ENCODE measurements at regions not wholly inside any gene's neighbourhood (a gene's known extent, or its start where the extent isn't known, plus 50 kb on each side); places are given as distances from the start of the nearest gene placed in this dataset.
"Not testable (repeated sequence)": the region's sequence is repeated elsewhere in the genome, so short reads cannot be mapped to it uniquely, and the experiment has no call there.

DNA sequence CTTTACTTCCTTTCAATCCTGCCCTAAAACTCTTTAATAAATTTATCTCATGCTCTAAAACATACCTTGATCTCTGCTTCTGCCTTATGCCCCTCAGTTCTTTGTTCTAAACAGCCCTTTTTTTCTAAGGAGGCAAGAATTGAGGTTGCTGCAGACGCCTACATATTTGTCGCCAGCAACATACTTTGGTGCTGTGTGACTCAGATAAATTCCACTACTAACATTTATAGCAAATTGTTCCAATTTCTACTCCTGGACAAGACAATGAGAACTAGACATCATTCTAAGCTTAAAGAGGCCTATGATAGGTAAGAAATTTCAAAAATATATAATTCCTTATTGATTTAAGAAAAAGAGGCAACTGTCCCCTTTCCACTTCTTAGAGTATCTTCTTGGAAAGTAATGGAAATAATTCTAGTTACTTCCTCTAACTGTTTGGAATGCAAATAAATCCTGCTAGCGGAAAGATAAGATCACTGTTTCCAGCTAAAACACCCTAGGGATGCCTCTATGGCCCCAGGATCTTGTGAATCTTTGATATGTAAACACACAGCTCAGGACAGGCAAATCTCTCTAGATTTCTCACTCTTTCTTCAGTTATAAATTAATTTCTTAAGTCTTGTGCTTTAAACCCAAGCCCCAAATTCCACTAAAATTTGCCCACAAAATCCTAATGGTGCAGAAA, 869.1 kb downstream of the KCNT2 start:
- no peak for DNase-seq

DNA sequence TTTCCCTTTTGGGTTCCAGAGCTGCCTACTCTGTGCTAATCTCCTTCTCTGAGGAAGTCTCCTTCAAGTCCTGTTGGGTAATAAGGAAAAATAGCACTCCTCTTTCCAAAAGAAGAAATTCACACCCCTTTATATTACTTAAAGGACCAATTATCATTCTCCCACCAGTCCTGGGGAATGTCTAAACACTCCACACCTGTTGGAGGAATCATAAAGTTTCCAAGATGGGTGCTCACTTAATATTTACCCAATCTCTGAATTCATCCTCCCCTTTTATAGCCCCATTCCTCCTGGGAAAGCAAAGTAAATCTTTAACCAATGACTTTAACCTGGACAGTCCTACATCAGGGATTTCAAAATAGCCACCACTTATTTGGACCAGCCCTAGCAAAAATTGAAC, 873.1 kb downstream of the KCNT2 start:
- DNase-seq = no peak

DNA sequence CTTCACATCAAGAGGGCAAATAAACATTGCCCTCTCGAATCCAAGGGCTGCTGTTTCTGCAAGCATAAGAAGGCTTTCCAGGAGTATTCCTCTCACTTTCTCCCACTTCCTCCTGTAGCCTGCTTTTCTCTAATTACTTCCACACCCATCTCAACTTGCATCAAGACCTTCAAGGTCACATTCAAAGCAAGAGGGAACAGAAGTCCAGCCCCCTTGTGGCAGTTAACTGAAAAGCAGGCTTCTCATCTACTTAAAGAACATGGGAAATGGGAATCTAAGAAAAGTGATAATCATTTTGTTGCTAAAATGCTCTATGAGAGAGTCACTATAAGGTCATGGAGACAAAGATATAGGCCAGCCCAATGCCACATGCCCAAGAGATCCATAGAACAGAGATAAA, 874.4 kb downstream of the KCNT2 start:
- DNase-seq = no peak

DNA sequence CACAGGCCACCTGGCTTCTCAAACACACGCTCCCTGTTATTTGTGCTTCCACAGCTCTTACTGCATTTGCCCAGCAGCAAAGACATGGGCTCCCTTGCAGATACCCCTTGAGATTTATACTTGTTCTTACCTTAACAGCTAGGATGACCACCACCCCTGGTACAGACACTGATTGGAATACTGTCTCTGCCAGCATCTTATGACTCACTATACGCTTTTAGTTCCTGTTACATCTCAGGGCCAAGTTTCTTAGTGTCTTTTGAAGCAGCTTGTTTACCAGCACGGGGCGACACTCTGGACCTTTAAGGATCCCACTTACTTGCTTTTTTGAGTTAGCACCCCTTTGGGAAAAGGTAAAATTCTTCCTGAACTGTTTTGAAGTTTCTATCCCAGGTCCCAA, 874.8 kb downstream of the KCNT2 start:
- no peak for DNase-seq

DNA sequence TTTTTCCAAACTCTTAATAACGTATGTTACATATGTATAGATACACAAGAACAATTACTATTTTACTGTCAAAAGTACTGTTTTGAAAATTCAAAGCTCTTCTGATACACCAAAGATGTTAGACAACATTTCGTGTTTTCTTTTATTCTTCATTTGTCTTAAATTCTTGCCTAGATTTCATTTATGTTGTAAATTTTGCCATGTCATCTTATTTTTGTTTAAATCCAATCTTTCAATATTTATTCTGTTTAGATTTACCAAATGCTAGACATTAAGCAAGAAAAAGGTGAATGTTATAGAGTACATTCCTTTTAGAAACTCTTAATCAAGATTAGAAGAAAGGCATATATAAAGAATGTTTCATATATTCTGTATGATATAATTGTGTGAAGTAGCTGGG, 876.9 kb downstream of the KCNT2 start:
- no peak for DNase-seq

DNA sequence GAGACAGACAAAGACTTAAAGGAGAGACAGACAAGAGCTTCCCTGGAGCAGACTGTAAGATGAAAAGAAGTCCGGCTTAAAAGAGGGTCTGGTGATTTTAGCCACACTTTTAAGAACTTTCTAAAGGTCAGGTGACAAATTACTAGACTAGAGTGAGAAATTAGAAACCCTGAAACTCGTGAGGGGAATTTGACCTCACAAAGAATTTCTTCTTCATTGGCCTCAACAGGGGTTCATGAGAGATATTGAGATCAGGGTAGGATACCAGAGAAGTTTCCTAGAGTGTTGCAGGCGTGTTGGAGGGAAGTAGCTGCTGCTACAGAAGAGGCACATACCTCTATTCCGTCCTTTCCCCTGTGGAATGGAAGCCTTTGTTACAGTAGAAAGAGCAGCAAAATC, 884.4 kb downstream of the KCNT2 start:
- DNase-seq = no peak

DNA sequence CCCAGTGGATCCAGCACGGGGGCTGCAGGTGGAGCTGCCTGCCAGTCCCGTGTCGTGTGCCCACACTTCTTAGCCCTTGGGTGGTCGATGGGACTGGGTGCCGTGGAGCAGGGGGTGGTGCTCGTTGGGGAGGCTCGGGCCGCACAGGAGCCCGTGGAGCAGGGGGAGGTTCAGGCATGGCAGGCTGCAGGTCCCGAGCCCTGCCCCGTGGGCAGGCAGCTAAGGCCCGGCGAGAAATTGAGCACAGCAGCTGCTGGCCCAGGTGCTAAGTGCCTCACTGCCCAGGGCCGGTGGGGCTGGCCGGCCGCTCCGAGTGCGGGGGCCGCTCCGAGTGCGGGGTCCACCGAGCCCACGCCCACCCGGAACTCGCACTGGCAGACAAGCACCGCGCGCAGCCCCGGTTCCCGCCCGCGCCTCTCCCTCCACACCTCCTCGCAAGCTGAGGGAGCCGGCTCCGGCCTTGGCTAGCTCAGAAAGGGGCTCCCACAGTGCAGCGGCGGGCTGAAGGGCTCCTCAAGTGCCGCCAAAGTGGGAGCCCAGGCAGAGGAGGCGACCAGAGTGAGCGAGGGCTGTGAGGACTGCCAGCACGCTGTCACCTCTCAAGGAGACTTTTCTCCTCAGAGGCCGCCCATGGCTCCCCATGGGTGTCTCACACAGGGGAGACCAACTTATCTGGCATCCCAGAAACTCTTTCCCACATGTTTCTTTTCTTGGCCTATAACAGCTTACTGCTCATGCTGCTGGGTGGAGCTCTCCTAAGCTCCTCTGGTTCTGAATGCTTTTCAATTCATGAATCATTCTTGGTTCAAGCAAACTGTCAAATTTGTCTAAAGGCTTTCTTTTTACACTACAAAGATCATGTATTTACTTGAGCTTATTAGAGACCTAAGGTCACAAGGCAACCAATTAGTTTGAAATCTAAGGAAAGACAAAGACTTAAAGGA, 885.1 kb downstream of the KCNT2 start:
- DNase-seq = not testable (repeated sequence)

DNA sequence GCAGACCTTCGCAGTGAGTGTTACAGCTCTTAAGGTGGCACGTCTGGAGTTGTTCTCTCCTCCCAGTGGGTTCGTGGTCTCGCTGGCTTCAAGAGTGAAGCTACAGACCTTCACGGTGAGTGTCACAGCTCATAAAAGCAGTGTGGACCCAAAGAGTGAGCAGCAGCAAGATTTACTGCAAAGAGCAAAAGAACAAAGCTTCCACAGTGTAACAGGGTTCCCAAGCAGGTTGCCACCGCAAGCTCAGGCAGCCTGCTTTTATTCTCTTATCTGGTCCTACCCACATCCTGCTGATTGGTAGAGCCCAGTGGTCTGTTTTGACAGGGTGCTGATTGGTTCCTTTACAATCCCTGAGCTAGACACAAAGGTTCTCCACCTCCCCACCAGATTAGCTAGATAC, 886.1 kb downstream of the KCNT2 start:
- not testable (repeated sequence) for DNase-seq

DNA sequence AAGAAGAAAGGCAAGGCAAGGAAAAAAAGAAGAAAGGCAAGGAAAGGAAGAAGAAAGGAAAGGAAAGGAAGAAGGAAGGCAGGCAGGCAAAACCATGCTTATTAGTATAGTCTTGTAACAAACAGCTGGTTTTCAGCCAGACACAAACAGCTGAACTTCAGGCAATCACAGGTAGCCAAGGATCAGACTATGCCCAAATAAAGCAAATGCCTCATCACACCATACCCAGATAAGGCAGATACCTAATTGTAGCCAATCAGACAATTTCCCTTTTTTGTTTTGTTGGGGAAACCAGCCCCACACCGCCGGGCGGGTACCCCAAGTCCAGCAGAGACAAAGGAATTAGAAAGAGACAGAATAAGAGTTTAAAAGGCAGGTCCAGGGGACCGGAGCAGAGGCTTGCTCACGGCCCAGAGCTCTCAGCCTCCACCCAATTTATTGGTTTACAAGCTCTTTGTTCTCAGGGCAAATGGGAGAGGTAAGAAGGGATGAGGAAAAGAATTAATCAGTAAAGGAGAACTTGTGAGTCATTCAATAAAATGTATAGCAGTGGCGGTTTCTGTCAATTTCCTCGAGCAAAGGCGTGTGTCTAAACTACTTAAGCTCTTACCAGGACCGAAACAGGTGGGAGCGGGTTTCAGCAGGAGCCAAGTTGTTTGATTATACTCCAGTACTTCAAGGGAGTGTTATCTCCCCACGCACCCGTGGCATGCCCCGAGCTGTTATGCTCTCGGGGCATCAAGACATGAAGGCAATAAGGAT, 886.8 kb downstream of the KCNT2 start:
- DNase-seq = no peak

DNA sequence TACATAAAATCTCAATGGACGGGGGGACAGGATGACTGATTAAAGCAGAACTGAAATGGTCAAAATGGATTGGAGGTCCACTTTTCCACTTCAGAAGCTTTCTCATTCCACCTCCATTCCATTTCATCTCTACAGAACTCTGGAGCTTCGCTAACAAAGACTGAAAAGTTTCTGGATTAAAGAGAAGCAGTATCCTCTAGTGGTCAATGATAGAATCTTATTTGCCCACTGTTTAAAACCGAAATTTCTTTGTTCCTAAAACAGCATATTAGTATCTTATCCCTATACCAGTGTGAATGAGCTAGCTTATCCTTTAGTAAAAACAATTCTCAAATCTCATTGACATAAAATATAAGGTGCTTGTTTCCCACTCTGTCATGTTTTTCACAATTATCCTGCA, 890.6 kb downstream of the KCNT2 start:
- DNase-seq = no peak

DNA sequence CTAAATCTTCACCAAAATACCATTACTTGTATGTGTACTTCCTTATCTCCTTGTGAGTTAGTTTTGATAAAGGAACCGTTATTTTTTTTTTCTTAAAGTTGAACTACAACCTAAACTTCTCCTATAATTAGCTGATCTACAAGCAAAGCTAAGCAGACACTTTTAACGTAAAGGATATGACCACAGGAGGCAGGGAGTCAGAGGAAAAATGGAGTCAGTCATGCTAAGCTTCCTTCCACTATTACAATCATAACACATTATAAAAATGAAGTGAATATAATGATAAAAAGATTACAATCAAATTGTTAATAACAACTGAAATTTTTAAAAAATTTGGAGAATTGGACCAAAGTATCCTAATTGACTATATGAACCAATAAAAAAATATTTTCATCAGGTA, 892.6 kb downstream of the KCNT2 start:
- DNase-seq = no peak

DNA sequence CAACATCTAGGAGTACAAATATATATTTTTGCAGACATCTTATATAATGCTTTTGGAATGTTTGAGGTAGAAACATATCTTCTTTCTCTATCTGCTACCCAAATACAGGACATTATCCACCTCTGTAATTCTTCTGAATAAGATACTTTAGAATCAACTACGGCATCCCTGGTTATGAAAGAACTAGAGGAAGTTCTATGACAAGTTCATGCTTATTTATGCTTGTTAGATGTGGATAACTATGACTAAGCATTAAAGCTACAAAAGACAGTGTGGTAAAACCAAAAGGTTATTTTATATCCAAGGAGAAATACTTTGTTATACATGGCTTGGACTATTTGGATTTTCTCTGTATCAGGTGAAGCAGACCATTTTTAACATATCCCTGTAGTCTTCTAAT, 894.0 kb downstream of the KCNT2 start:
- DNase-seq = no peak

DNA sequence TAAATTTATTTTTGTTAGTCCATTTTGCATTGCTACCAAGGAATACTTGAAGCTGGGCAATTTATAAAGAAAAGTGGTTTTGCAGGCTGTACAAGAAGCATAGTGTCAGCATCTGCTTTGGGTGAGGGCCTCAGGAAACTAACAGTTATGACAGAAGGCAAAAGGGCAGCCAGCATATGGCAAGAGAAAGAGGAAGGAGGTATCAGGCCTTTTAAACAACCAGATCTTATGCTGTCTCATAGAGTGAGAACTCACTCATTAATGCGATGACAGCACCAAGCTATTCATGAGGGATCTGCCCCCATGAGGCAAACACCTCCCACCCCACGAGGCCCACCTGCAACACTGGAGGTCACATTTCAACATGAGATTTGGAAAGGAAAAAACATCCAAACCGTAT, 898.4 kb downstream of the KCNT2 start:
- no peak for DNase-seq

DNA sequence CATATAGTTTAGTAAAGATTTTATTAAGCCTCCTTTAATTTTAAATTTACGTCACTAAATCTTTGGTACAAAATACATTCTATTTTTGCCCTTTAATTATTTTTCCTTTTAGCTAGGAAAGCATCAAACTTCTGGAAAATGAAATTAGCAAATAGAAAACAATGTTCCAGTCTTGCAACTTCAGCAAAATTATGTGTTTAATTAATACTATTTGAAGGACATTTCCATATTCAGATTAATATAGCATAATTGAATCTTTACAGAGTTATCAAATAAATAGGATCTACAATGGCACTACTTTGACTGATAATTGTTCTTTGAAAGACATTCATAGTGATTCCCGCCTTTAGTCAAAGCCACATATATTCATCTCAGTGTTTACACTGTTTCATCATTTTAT, 904.2 kb downstream of the KCNT2 start:
- DNase-seq = no peak

DNA sequence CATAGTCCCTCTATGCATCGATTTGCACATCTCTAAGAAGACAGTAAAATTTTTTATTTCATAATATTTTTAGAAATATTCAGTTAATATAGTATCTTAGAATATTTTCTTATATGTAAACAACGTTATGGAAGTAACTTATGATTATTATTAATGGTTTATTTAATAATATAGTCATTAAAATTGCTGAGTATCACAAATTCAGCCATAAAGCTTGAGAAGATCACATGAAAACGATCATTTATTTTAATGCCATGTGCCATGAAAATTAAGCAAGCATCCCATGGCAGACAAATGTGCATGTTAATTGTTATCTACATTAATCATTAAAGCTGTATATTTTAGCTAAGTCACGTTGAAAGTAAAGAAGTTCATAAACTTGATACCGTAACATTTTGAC, 907.1 kb downstream of the KCNT2 start:
- DNase-seq = no peak

DNA sequence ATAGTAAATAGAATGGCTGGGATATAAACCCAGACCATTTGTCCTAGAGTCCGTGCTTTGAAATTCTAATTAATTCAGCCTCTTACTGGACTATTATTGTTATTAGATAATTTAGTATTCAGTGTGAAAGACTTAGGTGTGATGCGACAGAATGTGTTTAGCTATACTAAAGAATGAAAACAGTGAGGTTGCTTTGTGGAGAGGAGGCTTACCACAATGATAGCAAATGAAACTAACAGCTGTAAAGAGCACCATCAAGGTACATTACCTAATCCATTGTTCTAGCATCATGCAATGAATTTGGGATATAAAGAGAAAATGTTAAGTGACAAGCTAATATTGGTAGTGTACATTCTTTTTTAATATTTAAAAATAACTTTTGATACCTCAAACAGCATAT, 911.1 kb downstream of the KCNT2 start:
- no peak for DNase-seq

DNA sequence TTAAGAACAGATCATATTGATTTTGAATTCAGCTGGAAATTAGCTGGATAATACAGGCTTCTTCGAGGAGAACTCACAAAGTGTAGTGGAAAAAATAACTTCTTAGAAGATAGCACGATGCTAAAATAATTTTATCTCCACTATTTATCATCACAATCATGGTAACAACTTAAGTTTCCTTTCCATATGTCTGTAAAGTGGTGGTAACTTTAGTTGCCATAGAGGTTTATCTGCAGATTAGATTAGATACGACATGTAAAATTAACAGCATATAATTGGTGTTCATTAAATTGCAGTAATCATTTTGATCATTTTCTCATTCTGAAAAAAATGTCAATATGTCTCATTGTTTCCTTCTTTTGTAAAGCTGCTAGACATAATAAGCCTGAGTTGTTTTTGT, 921.5 kb downstream of the KCNT2 start:
- no peak for DNase-seq

DNA sequence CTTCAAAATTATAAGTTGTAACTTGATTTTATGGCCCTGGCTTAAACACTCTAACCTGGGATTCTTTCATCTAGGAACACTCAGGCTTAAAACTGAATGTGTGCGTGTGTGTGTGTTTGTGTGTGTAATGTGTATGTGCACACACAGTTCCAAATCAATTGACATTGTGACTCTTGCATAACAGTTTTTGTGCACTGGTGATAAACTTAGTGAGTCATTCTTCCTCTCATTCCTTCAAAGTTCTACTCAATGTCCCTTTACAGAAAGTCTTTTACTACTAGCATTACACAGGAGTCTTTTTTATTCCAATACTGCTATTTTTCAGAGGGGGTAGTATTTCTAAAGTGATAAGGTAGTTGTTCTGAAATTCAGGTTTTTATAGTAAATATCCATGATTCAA, 943.6 kb downstream of the KCNT2 start:
- DNase-seq = no peak

DNA sequence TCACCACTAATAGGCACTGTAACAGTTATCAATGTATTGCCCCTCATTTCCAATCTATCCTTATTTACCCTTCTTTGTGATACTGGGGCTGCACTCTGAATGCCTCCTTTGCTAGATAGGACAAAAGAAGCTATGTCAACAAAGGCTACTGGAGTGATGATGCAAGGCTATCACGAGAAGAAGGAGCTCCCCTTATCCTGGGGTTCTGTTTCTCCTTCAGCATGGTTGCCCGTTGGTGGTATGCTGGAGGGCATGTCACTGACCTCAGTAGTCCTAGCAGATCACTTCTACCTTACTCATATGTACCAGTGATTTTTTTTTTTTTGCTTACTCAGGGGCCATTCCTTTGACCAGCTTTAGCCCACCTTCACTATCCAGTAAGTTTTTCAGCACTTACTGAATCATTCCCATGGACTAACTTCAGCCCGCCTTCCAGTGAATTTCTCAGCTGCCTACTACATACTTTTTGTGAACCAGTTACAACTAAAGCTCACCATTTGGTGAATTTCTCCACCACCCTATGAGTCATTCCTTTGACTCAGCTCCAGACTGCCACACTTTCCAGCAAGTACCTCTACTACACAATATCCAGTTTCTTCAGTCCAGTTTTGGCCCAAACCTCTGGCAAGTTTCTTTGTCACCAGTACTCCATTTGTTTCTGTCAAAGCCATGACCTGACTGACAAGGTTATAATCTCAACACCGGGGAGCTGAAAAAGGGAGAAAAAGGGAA, 944.5 kb downstream of the KCNT2 start:
- DNase-seq = no peak

DNA sequence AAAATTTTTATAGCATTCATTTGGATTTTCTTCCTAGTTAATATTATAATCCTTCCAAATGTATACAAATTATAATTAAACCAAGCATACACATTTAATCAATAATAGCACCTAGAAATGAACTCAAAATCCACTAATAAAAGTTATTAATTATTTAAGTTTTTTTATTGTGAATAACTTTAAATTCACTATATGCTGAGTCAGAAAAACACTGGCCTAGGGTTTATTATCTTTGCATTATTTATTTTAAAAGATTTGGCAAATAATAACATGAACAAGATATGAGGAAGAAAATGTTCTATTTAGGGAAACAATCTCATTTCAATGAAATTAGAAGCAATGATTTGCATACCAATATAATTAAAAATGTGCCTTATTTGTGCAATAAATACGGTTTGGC, 951.5 kb downstream of the KCNT2 start:
- DNase-seq = no peak

DNA sequence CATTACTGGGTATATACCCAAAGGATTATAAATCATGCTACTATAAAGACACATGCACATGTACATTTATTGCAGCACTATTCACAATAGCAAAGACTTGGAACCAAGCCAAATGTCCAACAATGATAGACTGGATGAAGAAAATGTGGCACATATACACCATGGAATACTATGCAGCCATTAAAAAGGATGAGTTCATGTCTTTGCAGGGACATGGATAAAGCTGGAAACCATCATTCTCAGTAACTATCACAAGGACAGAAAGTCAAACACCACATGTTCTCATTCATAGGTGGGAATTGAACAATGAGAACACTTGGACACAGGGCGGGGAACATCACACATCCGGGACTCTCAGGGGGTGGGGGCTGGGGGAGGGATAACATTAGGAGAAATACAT, 959.4 kb downstream of the KCNT2 start:
- DNase-seq = not testable (repeated sequence)

DNA sequence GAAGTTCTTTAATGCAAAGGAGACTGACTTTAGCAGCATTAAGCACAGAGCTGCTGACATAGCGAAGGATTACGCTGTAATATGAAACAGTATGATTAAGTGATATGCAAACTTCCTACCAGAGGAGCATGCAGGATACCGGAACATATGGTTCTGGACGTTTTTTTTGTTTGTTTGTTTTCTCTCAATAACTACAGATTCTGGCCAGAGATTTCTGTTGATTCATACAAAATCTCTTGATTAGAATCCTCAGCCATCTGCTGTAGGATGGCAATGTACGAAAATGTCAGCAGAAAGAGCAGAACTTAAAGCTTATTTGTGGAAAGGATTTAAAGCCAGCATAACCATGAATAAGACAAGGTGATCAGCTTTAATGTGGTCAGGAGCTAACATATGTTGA, 970.7 kb downstream of the KCNT2 start:
- no peak for DNase-seq

DNA sequence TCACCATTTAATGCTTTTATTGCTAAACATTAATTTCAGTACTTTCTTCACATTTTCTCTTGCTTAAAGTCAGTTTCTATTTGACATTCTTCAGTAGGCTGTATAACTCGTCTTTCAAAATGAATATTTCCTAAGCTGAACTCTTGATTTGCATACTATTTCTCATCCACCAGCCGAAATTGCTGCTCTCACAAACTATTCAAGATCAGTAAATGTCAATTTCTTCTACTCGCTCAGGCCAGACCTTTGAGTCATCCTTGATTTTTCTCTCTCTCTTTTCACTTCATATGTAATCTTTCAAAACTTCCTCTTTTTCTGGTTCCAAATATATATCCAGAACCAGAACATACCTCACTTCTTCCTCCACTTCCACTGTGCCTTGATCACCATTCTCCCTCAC, 990.0 kb downstream of the KCNT2 start:
- DNase-seq = no peak
